HCT116 (cell line): ENCODE measurements at regions not wholly inside any gene's neighbourhood (a gene's known extent, or its start where the extent isn't known, plus 50 kb on each side); places are given as distances from the start of the nearest gene placed in this dataset.

ENCODE experiments used
- ATAC-seq: fragments of 200-7000 bp; cut with Tn5 transposase; 2 replicates; pipeline ENCODE4 v1.9.1; 2020; ENCODE audit warnings: mild to moderate bottlenecking, moderate library complexity
- BruUV-seq: library from RNA; stranded (reverse); fragments of 400-500 nt; replicated peaks from 2 replicates; lab custom pipeline; 2021; lab: Mats Ljungman, UMichigan
- CTCF ChIA-PET: fragments of 300-600 bp; sonication (Branson Sonifier 250); formaldehyde crosslinking; loops from one replicate; lab custom pipeline; 2021; ENCODE audit warnings: antibody characterized with exemption; lab: Charles Lee
- POLR2A ChIA-PET: fragments of 300-600, 350-600 bp; sonication (Branson Sonifier 250); formaldehyde crosslinking; loops from one replicate; lab custom pipeline; 2021; ENCODE audit warnings: antibody characterized with exemption; lab: Charles Lee
- RAD21 ChIA-PET, 2 experiments: fragments of 300-600 bp; sonication (Branson Sonifier 250); formaldehyde crosslinking; loops; one replicate each; lab custom pipeline; 2023; ENCODE audit warnings: low total read pairs in 2 of 2; ENCODE audit not compliant: uncharacterized antibody in 2 of 2, unreplicated experiment in 2 of 2, low non-redundant PET in 1 of 2; lab: Charles Lee
- DNase-seq: peaks from one replicate; pipeline ENCODE4 v3.0.0-alpha.2; 2010; ENCODE audit warnings: low read depth, low spot score
- H2AFZ ChIP-seq: fragments of 200-600 bp; shearing (Covaris generic), sonication (generic); 2 replicates; pipeline ENCODE4 v1.6.1; 2017; ENCODE audit warnings: low read depth, mixed run types, mixed read lengths, antibody characterized with exemption, low read length; ENCODE audit not compliant: poor library complexity, severe bottlenecking
- H3K27ac ChIP-seq: 2 replicates; pipeline ENCODE4 v1.5.1; 2012; ENCODE audit warnings: low read depth, low read length
- H3K27me3 ChIP-seq: fragments of 200-600 bp; sonication (generic); 2 replicates; pipeline ENCODE4 v1.6.1; 2016; ENCODE audit warnings: mixed run types, low read length, mixed read lengths; ENCODE audit not compliant: insufficient read depth
- H3K36me3 ChIP-seq, 2 experiments: fragments of 200-500 bp in 1 of 2; fragments of 200-600 bp in 1 of 2; sonication (Bioruptor generic) in 1 of 2; sonication (generic) in 1 of 2; 2 replicates each; pipeline versions ENCODE4 v1.5.1 to v1.6.1; 2014 to 2016; ENCODE audit warnings: low read length in 2 of 2, inconsistent platforms in 1 of 2, mixed read lengths in 1 of 2, mixed run types in 1 of 2; ENCODE audit not compliant: insufficient read depth in 2 of 2, control insufficient read depth in 1 of 2
- H3K4me1 ChIP-seq, 2 experiments: fragments of 200-600 bp in 1 of 2; sonication (generic) in 1 of 2; 2 replicates each; pipeline versions ENCODE4 v1.5.1 to v1.6.1; 2012 to 2017; ENCODE audit warnings: low read length in 2 of 2, inconsistent platforms in 1 of 2, mild to moderate bottlenecking in 1 of 2, mixed read lengths in 1 of 2, mixed run types in 1 of 2, moderate library complexity in 1 of 2; ENCODE audit not compliant: insufficient read depth in 2 of 2, control insufficient read depth in 1 of 2
- H3K4me2 ChIP-seq: fragments of 200-600 bp; sonication (generic); 2 replicates; pipeline ENCODE4 v1.6.1; 2017; ENCODE audit warnings: mixed run types, low read length, mixed read lengths
- H3K4me3 ChIP-seq, 2 experiments: fragments of 200-600 bp in 1 of 2; sonication (generic) in 1 of 2; replicated peaks in 1 of 2; 2 replicates each; pipeline ENCODE4 v1.5.1; 2011 to 2016; ENCODE audit warnings: low read length in 2 of 2, control low read depth in 1 of 2, low read depth in 1 of 2, mild to moderate bottlenecking in 1 of 2, mixed read lengths in 1 of 2, mixed run types in 1 of 2
- H3K79me2 ChIP-seq: fragments of 200-600 bp; sonication (generic); 2 replicates; pipeline ENCODE4 v1.6.1; 2017; ENCODE audit warnings: mild to moderate bottlenecking, mixed run types, low read length, moderate library complexity, mixed read lengths; ENCODE audit not compliant: insufficient read depth
- H3K9ac ChIP-seq: fragments of 200-600 bp; sonication (generic); 2 replicates; pipeline ENCODE4 v1.6.1; 2016; ENCODE audit warnings: low read length, mixed read lengths
- H3K9me2 ChIP-seq: fragments of 200-600 bp; sonication (generic), shearing (Covaris generic); 2 replicates; pipeline ENCODE4 v1.6.1; 2017; ENCODE audit warnings: mixed run types, mild to moderate bottlenecking, moderate library complexity; ENCODE audit not compliant: insufficient read depth
- H3K9me3 ChIP-seq, 2 experiments: fragments of 200-500 bp in 1 of 2; fragments of 200-600 bp in 1 of 2; sonication (Bioruptor generic) in 1 of 2; sonication (generic) in 1 of 2; 2 replicates each; pipeline ENCODE4 v1.6.1; 2014 to 2017; ENCODE audit warnings: low read length in 2 of 2, mixed read lengths in 2 of 2, inconsistent platforms in 1 of 2, low read depth in 1 of 2, mild to moderate bottlenecking in 1 of 2, mixed run types in 1 of 2, moderate library complexity in 1 of 2; ENCODE audit not compliant: control insufficient read depth in 1 of 2, insufficient read depth in 1 of 2
- H4K20me1 ChIP-seq: fragments of 200-600 bp; sonication (generic), shearing (Covaris generic); 2 replicates; pipeline ENCODE4 v1.6.1; 2017; ENCODE audit warnings: mixed run types, mild to moderate bottlenecking, moderate library complexity; ENCODE audit not compliant: insufficient read depth
- CEBPB ChIP-seq: IDR thresholded peaks from 2 replicates; pipeline ENCODE4 v1.6.1; 2012; ENCODE audit warnings: low read depth
- EZH2 ChIP-seq: fragments of 200-600 bp; sonication (generic); IDR thresholded peaks from 2 replicates; pipeline ENCODE4 v1.6.1; 2017; ENCODE audit warnings: antibody characterized with exemption, mixed run types
- EZH2phosphoT487 ChIP-seq: fragments of 200-600 bp; IDR thresholded peaks from 2 replicates; pipeline ENCODE4 v1.6.1; 2018; ENCODE audit warnings: antibody characterized with exemption, borderline replicate concordance
- FOSL1 ChIP-seq: IDR thresholded peaks from 2 replicates; pipeline ENCODE4 v1.6.1; 2012; ENCODE audit warnings: low read depth
- JUND ChIP-seq: IDR thresholded peaks from 2 replicates; pipeline ENCODE4 v1.6.1; 2012
- RAD21 ChIP-seq: IDR thresholded peaks from 2 replicates; pipeline ENCODE4 v1.6.1; 2012; ENCODE audit warnings: low read depth, mild to moderate bottlenecking
- REST ChIP-seq: IDR thresholded peaks from 2 replicates; pipeline ENCODE4 v1.6.1; 2012; ENCODE audit warnings: low read depth
- SIN3A ChIP-seq: IDR thresholded peaks from 2 replicates; pipeline ENCODE4 v1.6.1; 2012; ENCODE audit warnings: low read depth
- ZBTB33 ChIP-seq: IDR thresholded peaks from 2 replicates; pipeline ENCODE4 v1.6.1; 2011; ENCODE audit warnings: mild to moderate bottlenecking, low read length, moderate library complexity; ENCODE audit not compliant: insufficient replicate concordance; ENCODE audit errors: extremely low read depth
- ZNF274 ChIP-seq: fragments of 200-500 bp; sonication (Bioruptor generic); IDR thresholded peaks from 2 replicates; pipeline ENCODE4 v1.6.1; 2014; ENCODE audit warnings: mild to moderate bottlenecking, low read depth, low read length, inconsistent platforms
- intact Hi-C: fragments of 100-400 bp; cut with micrococcal nuclease; formaldehyde crosslinking; loops from 2 replicates; pipeline ENCODE4 v1.10.0; 2022

GRCh38 chr4:127049526-127049925 is 583.2 kb upstream of the INTU start (continued):
- TF ChIP-seq SIN3A: no peak

GRCh38 chr4:127052742-127053141 is 580.0 kb upstream of the INTU start:
- intact Hi-C loops: no loop called here
- no peak for TF ChIP-seq ZNF274
- TF ChIP-seq RAD21: no peak
- TF ChIP-seq FOSL1: no peak
- TF ChIP-seq EZH2phosphoT487: no peak
- no peak for TF ChIP-seq JUND
- no peak for TF ChIP-seq ZBTB33
- no peak for TF ChIP-seq CEBPB
- no peak for TF ChIP-seq EZH2
- no peak for TF ChIP-seq REST
- TF ChIP-seq, all 23 proteins: peak for 0
- H3K36me3 ChIP-seq: no peaks in the 10 kb centered on the region
- DNase-seq: no peak
- ChIA-PET RAD21 (no interaction called here), POLR2A (no interaction called here), CTCF (no interaction called here)
- H3K4me1 ChIP-seq: no peaks in the 10 kb centered on the region
- H3K9me2 ChIP-seq: no peaks in the 10 kb centered on the region
- no peaks in the 10 kb centered on the region for H3K9me3 ChIP-seq
- H3K79me2 ChIP-seq: no peaks in the 10 kb centered on the region
- no peak for ATAC-seq
- H3K4me2 ChIP-seq: no peak overlapping the region
- no TSS peak for BruUV-seq
- H2AFZ ChIP-seq: no peak overlapping the region
- H3K27ac ChIP-seq: no peak overlapping the region
- no peak overlapping the region for H3K4me3 ChIP-seq
- no peak overlapping the region for H3K9ac ChIP-seq
- no peaks in the 10 kb centered on the region for H4K20me1 ChIP-seq
- no peaks in the 10 kb centered on the region for H3K27me3 ChIP-seq
